Neural cell (in vitro differentiated cells): ENCODE measurements at regions not wholly inside any gene's neighbourhood (a gene's known extent, or its start where the extent isn't known, plus 50 kb on each side); places are given as distances from the start of the nearest gene placed in this dataset.

Experiments
- CTCF ChIP-seq: fragments of 450-650 bp; IDR thresholded peaks from 2 replicates; pipeline ENCODE4 v1.5.1; 2014; ENCODE audit warnings: antibody characterized with exemption, mild to moderate bottlenecking, moderate library complexity; ENCODE audit not compliant: poor library complexity, severe bottlenecking
- POLR2AphosphoS5 ChIP-seq: IDR thresholded peaks from 2 replicates; pipeline ENCODE4 v1.6.1; 2012

- TF ChIP-seq POLR2AphosphoS5 (no peak), CTCF (no peak)
Measured at GRCh38 chr14:65934070-65934435, 521.5 kb downstream of the FUT8 start.
